Liver (tissue), 8 donors: ENCODE measurements at regions not wholly inside any gene's neighbourhood (a gene's known extent, or its start where the extent isn't known, plus 50 kb on each side); places are given as distances from the start of the nearest gene placed in this dataset.

Experiments
- DNase-seq: peaks from one replicate; pipeline ENCODE4 v3.0.0-alpha.2; 2017; ENCODE audit warnings: low spot score
- H3K27ac ChIP-seq, 2 donors: one replicate each; pipeline ENCODE4 v1.7.0; 2013; ENCODE audit warnings: inconsistent platforms in 2 of 2, low read length in 2 of 2, control low read depth in 1 of 2, low read depth in 1 of 2, mild to moderate bottlenecking in 1 of 2
- H3K27me3 ChIP-seq, 4 donors: one replicate each; pipeline versions ENCODE4 v1.6.1 to v1.7.0; 2013; ENCODE audit warnings: low read length in 3 of 4, inconsistent platforms in 1 of 4, mild to moderate bottlenecking in 1 of 4, moderate library complexity in 1 of 4; ENCODE audit not compliant: control insufficient read depth in 4 of 4, insufficient read depth in 4 of 4
- H3K36me3 ChIP-seq, 4 donors: one replicate each; pipeline versions ENCODE4 v1.6.1 to v1.7.0; 2013; ENCODE audit warnings: low read length in 3 of 4, mild to moderate bottlenecking in 3 of 4, low read depth in 1 of 4, moderate library complexity in 1 of 4; ENCODE audit not compliant: control insufficient read depth in 4 of 4, insufficient read depth in 3 of 4
- H3K4me1 ChIP-seq, 4 donors: one replicate each; pipeline versions ENCODE4 v1.6.1 to v1.7.0; 2013; ENCODE audit warnings: low read length in 3 of 4, mild to moderate bottlenecking in 3 of 4, moderate library complexity in 1 of 4; ENCODE audit not compliant: control insufficient read depth in 4 of 4, insufficient read depth in 4 of 4
- H3K4me3 ChIP-seq, 3 donors: one replicate each; pipeline versions ENCODE4 v1.6.1 to v1.7.0; 2013; ENCODE audit warnings: low read length in 3 of 3, control low read depth in 1 of 3, low read depth in 1 of 3, mild to moderate bottlenecking in 1 of 3
- H3K9ac ChIP-seq, 2 donors: one replicate each; pipeline ENCODE4 v1.7.0; 2013; ENCODE audit warnings: low read length in 2 of 2, mild to moderate bottlenecking in 2 of 2, moderate library complexity in 2 of 2, control low read depth in 1 of 2, low read depth in 1 of 2
- H3K9me3 ChIP-seq, 4 donors: one replicate each; pipeline versions ENCODE4 v1.6.1 to v1.7.0; 2013; ENCODE audit warnings: low read length in 3 of 4; ENCODE audit not compliant: control insufficient read depth in 4 of 4
- EGR1 ChIP-seq, 2 donors: IDR thresholded peaks; 2 replicates each; pipeline ENCODE4 v1.6.1; 2016 to 2018; ENCODE audit warnings: antibody characterized with exemption in 2 of 2, low read depth in 2 of 2
- FOXA1 ChIP-seq: IDR thresholded peaks from 2 replicates; pipeline ENCODE4 v1.6.1; 2016; ENCODE audit warnings: antibody characterized with exemption
- FOXA2 ChIP-seq: IDR thresholded peaks from 2 replicates; pipeline ENCODE4 v1.6.1; 2016; ENCODE audit warnings: antibody characterized with exemption
- GABPA ChIP-seq, 2 donors: IDR thresholded peaks in 1 of 2; conservative IDR thresholded peaks in 1 of 2; 2 replicates each; pipeline ENCODE4 v1.6.1; 2016; ENCODE audit warnings: antibody characterized with exemption in 2 of 2, mild to moderate bottlenecking in 1 of 2, moderate library complexity in 1 of 2
- HNF4A ChIP-seq, 2 donors: conservative IDR thresholded peaks; 2 replicates each; pipeline ENCODE4 v1.6.1; 2016; ENCODE audit warnings: antibody characterized with exemption in 2 of 2, mild to moderate bottlenecking in 2 of 2
- HNF4G ChIP-seq: IDR thresholded peaks from 2 replicates; pipeline ENCODE4 v1.6.1; 2016; ENCODE audit warnings: antibody characterized with exemption
- JUND ChIP-seq, 2 donors: IDR thresholded peaks; 2 replicates each; pipeline ENCODE4 v1.6.1; 2016; ENCODE audit warnings: antibody characterized with exemption in 2 of 2
- NR2F2 ChIP-seq: IDR thresholded peaks from 2 replicates; pipeline ENCODE4 v1.6.1; 2016; ENCODE audit warnings: antibody characterized with exemption
- RAD21 ChIP-seq, 2 donors: IDR thresholded peaks; 2 replicates each; pipeline ENCODE4 v1.6.1; 2016; ENCODE audit warnings: antibody characterized with exemption in 2 of 2, mild to moderate bottlenecking in 2 of 2
- RXRA ChIP-seq, 2 donors: IDR thresholded peaks; 2 replicates each; pipeline ENCODE4 v1.6.1; 2017 to 2018; ENCODE audit warnings: antibody characterized with exemption in 2 of 2, mild to moderate bottlenecking in 1 of 2
- SP1 ChIP-seq: IDR thresholded peaks from 2 replicates; pipeline ENCODE4 v1.6.1; 2018; ENCODE audit warnings: antibody characterized with exemption, mild to moderate bottlenecking
- TAF1 ChIP-seq: conservative IDR thresholded peaks from 2 replicates; pipeline ENCODE4 v1.6.1; 2016; ENCODE audit warnings: antibody characterized with exemption, mild to moderate bottlenecking
- YY1 ChIP-seq: IDR thresholded peaks from 2 replicates; pipeline ENCODE4 v1.6.1; 2016; ENCODE audit warnings: antibody characterized with exemption, mild to moderate bottlenecking
- WGBS: extraction: QIAGEN DNeasy Blood & Tissue Kit; methylation state at CpG from one replicate; pipeline ENCODE4 v1.1.7; 2013; 5-methylcytosine and 5-hydroxymethylcytosine counted together
- TF ChIP-seq, protein P1 (sequence below): IDR thresholded peaks from 2 replicates; pipeline ENCODE4 v1.6.1; 2016; ENCODE audit warnings: antibody characterized with exemption
- TF ChIP-seq, protein P2 (sequence below): IDR thresholded peaks from 2 replicates; pipeline ENCODE4 v1.6.1; 2016; ENCODE audit warnings: antibody characterized with exemption
- TF ChIP-seq, protein P3 (sequence below): fragments of 150-350 bp; IDR thresholded peaks from 2 replicates; pipeline ENCODE4 v1.5.1; 2017; ENCODE audit warnings: improper control_type of control experiment, low read depth, low read length; ENCODE audit not compliant: missing input control
- TF ChIP-seq, protein P4 (sequence below): IDR thresholded peaks from 2 replicates; pipeline ENCODE4 v1.6.1; 2016; ENCODE audit warnings: antibody characterized with exemption, mild to moderate bottlenecking
- donor health status: healthy.
- donor health status: healthy.
- donor health status: healthy.
- donor health status: healthy.
- donor health status: healthy.

DNA sequence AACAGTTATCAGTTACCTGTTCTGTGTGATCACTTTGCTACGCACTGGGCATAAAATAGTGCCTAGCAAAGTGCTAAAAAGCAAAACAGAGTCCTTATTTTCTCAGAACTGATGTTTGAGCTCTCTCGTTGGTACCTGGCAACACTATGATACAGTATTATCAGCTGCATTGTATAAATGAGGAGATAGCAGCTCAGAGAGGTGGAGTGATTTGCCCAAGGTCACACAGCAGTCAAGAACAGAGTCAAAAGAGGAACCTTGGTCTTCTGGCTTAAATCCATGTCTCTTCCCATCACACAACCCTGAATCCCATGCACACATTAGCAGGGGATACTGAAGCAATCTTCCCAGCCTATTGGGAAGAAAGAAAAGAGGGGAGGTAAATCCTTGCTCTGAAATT is 580.5 kb downstream of the SOX6 start:
- TF ChIP-seq EGR1 (IDR thresholded peaks at IDR 0.05; ENCODE audit: low read depth in 2 of 2) (no peak), GABPA (IDR thresholded peaks at IDR 0.05 in 1 of 2, conservative IDR thresholded peaks at IDR 0.05 in 1 of 2) (no peak), TAF1 (no peak), SP1 (no peak), FOXA1 (no peak), JUND (IDR thresholded peaks at IDR 0.05) (no peak), HNF4G (no peak), RXRA (IDR thresholded peaks at IDR 0.05) (no peak), FOXA2 (no peak)
- TF ChIP-seq, protein P1, sequence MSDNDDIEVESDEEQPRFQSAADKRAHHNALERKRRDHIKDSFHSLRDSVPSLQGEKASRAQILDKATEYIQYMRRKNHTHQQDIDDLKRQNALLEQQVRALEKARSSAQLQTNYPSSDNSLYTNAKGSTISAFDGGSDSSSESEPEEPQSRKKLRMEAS, result no peak
- TF ChIP-seq, protein P2, sequence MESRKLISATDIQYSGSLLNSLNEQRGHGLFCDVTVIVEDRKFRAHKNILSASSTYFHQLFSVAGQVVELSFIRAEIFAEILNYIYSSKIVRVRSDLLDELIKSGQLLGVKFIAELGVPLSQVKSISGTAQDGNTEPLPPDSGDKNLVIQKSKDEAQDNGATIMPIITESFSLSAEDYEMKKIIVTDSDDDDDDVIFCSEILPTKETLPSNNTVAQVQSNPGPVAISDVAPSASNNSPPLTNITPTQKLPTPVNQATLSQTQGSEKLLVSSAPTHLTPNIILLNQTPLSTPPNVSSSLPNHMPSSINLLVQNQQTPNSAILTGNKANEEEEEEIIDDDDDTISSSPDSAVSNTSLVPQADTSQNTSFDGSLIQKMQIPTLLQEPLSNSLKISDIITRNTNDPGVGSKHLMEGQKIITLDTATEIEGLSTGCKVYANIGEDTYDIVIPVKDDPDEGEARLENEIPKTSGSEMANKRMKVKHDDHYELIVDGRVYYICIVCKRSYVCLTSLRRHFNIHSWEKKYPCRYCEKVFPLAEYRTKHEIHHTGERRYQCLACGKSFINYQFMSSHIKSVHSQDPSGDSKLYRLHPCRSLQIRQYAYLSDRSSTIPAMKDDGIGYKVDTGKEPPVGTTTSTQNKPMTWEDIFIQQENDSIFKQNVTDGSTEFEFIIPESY, result no peak
- TF ChIP-seq, protein P3, sequence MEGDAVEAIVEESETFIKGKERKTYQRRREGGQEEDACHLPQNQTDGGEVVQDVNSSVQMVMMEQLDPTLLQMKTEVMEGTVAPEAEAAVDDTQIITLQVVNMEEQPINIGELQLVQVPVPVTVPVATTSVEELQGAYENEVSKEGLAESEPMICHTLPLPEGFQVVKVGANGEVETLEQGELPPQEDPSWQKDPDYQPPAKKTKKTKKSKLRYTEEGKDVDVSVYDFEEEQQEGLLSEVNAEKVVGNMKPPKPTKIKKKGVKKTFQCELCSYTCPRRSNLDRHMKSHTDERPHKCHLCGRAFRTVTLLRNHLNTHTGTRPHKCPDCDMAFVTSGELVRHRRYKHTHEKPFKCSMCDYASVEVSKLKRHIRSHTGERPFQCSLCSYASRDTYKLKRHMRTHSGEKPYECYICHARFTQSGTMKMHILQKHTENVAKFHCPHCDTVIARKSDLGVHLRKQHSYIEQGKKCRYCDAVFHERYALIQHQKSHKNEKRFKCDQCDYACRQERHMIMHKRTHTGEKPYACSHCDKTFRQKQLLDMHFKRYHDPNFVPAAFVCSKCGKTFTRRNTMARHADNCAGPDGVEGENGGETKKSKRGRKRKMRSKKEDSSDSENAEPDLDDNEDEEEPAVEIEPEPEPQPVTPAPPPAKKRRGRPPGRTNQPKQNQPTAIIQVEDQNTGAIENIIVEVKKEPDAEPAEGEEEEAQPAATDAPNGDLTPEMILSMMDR, result no peak
- TF ChIP-seq, protein P4, sequence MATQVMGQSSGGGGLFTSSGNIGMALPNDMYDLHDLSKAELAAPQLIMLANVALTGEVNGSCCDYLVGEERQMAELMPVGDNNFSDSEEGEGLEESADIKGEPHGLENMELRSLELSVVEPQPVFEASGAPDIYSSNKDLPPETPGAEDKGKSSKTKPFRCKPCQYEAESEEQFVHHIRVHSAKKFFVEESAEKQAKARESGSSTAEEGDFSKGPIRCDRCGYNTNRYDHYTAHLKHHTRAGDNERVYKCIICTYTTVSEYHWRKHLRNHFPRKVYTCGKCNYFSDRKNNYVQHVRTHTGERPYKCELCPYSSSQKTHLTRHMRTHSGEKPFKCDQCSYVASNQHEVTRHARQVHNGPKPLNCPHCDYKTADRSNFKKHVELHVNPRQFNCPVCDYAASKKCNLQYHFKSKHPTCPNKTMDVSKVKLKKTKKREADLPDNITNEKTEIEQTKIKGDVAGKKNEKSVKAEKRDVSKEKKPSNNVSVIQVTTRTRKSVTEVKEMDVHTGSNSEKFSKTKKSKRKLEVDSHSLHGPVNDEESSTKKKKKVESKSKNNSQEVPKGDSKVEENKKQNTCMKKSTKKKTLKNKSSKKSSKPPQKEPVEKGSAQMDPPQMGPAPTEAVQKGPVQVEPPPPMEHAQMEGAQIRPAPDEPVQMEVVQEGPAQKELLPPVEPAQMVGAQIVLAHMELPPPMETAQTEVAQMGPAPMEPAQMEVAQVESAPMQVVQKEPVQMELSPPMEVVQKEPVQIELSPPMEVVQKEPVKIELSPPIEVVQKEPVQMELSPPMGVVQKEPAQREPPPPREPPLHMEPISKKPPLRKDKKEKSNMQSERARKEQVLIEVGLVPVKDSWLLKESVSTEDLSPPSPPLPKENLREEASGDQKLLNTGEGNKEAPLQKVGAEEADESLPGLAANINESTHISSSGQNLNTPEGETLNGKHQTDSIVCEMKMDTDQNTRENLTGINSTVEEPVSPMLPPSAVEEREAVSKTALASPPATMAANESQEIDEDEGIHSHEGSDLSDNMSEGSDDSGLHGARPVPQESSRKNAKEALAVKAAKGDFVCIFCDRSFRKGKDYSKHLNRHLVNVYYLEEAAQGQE, result no peak
- 70% methylated on average over 2 of the region's 2 CpGs for WGBS
- no peak for DNase-seq
- H3K9ac ChIP-seq, result no peak overlapping the region
- no peak overlapping the region for H3K27ac ChIP-seq
- H3K4me3 ChIP-seq, result no peak overlapping the region
- no peaks in the 10 kb centered on the region for H3K9me3 ChIP-seq
- H3K27me3 ChIP-seq, result no peaks in the 10 kb centered on the region
- H3K4me1 ChIP-seq, result no peaks in the 10 kb centered on the region
- H3K36me3 ChIP-seq, result no peaks in the 10 kb centered on the region

DNA sequence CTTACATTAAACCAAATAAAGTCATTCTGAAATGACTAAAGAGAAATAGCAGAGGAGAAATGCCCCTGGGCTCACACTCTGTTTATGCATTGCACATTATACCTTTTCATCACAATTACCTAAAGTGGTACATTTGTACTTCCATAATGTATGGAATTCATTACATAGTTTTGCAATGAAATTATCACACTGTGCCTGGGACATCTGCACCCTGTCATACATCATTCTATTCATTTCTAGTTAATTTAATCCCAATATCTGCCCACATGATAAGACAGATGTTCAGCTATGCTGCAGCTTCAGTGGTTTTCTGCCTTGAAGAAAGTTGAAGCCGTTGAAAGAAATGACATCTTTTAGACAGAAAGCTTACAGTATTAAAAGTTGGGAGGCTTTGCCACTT is 580.0 kb downstream of the SOX6 start:
- DNase-seq, result no peak
- WGBS, result 84% methylated on average over 1 of the region's 1 CpG
- no peaks in the 10 kb centered on the region for H3K4me1 ChIP-seq
- TF ChIP-seq, protein P1, result no peak
- TF ChIP-seq TAF1 (no peak), RXRA (IDR thresholded peaks at IDR 0.05) (no peak), SP1 (no peak), EGR1 (IDR thresholded peaks at IDR 0.05; ENCODE audit: low read depth in 2 of 2) (no peak), HNF4G (no peak), RAD21 (IDR thresholded peaks at IDR 0.05) (no peak), FOXA2 (no peak), FOXA1 (no peak), NR2F2 (no peak), HNF4A (conservative IDR thresholded peaks at IDR 0.05) (no peak), JUND (IDR thresholded peaks at IDR 0.05) (no peak), YY1 (no peak)
- TF ChIP-seq, protein P4, result no peak
- TF ChIP-seq, protein P2, result no peak

More for the DNA sequence above, 580.0 kb downstream of the SOX6 start:
- Histone ChIP-seq H3K4me3 (no peak overlapping the region), H3K36me3 (no peaks in the 10 kb centered on the region), H3K9me3 (no peaks in the 10 kb centered on the region), H3K27me3 (no peaks in the 10 kb centered on the region), H3K9ac (no peak overlapping the region), H3K27ac (no peak overlapping the region)
